CD4-positive, CD25-positive, alpha-beta regulatory T cell (primary cell): ENCODE measurements at regions not wholly inside any gene's neighbourhood (a gene's known extent, or its start where the extent isn't known, plus 50 kb on each side); places are given as distances from the start of the nearest gene placed in this dataset.

Source experiments
- ATAC-seq, 2 donors: fragments of 150-1000 bp; cut with Tn5 transposase; one replicate each; pipeline ENCODE4 v1.10.0; 2021; ENCODE audit warnings: low read depth in 2 of 2, moderate number of reproducible peaks in 2 of 2, moderate library complexity in 1 of 2
- DNase-seq, 3 donors: peaks; one replicate each; pipeline versions ENCODE4 v3.0.0 to v3.0.0-alpha.2; 2012 to 2022; ENCODE audit warnings: mixed read lengths in 1 of 3
- H3K27ac ChIP-seq: one replicate; pipeline ENCODE4 v1.7.0; 2013; ENCODE audit warnings: mild to moderate bottlenecking, low read length; ENCODE audit not compliant: insufficient read depth, poor library complexity, severe bottlenecking
- H3K27me3 ChIP-seq: one replicate; pipeline ENCODE4 v1.7.0; 2013; ENCODE audit warnings: low read length; ENCODE audit not compliant: control insufficient read depth, insufficient read depth
- H3K36me3 ChIP-seq: one replicate; pipeline ENCODE4 v1.7.0; 2013; ENCODE audit warnings: mild to moderate bottlenecking, low read length, moderate library complexity; ENCODE audit not compliant: control insufficient read depth, insufficient read depth
- H3K4me1 ChIP-seq: 2 replicates; pipeline ENCODE4 v1.7.0; 2013; ENCODE audit warnings: mild to moderate bottlenecking, low read length; ENCODE audit not compliant: insufficient read depth, control insufficient read depth, poor library complexity, severe bottlenecking
- H3K4me3 ChIP-seq: one replicate; pipeline ENCODE4 v1.7.0; 2013; ENCODE audit warnings: low read depth, mild to moderate bottlenecking, low read length, moderate library complexity
- H3K9me3 ChIP-seq, 2 experiments: 1 replicate in 1 of 2; 2 replicates in 1 of 2; pipeline ENCODE4 v1.7.0; 2013; ENCODE audit warnings: low read length in 2 of 2, mild to moderate bottlenecking in 1 of 2, moderate library complexity in 1 of 2; ENCODE audit not compliant: control insufficient read depth in 2 of 2
- H3K27ac Mint-ChIP-seq, 3 donors: one replicate each; pipeline ENCODE4 v1.8.0; 2020 to 2022; ENCODE audit warnings: mild to moderate bottlenecking in 3 of 3, mixed read lengths in 3 of 3, moderate library complexity in 2 of 3
- H3K27me3 Mint-ChIP-seq: one replicate; pipeline ENCODE4 v1.8.0; 2022; ENCODE audit warnings: mild to moderate bottlenecking, mixed read lengths
- H3K36me3 Mint-ChIP-seq: one replicate; pipeline ENCODE4 v1.8.0; 2020; ENCODE audit warnings: mixed read lengths
- H3K4me1 Mint-ChIP-seq, 4 donors: one replicate each; pipeline ENCODE4 v1.8.0; 2020 to 2022; ENCODE audit warnings: mixed read lengths in 4 of 4, mild to moderate bottlenecking in 1 of 4
- H3K4me3 Mint-ChIP-seq, 4 donors: one replicate each; pipeline ENCODE4 v1.8.0; 2020 to 2022; ENCODE audit warnings: mild to moderate bottlenecking in 4 of 4, mixed read lengths in 4 of 4, moderate library complexity in 3 of 4
- H3K9me3 Mint-ChIP-seq, 7 donors: one replicate each; pipeline ENCODE4 v1.8.0; 2020 to 2022; ENCODE audit warnings: mixed read lengths in 7 of 7, mild to moderate bottlenecking in 3 of 7, moderate library complexity in 2 of 7

- Mint-ChIP-seq H3K27me3 (peaks cover 8% of the 10 kb centered on the region), H3K4me1 (no peaks in the 10 kb centered on the region), H3K4me3 (no peak overlapping the region), H3K36me3 (no peaks in the 10 kb centered on the region), H3K27ac (no peak overlapping the region), H3K9me3 (peaks cover 0 to 4% (median 0%) of the 10 kb centered on the region in 7 donors)
- DNase-seq (no peak), ATAC-seq (no peak)
- no peak overlapping the region for H3K27ac ChIP-seq
- no peaks in the 10 kb centered on the region for H3K27me3 ChIP-seq
- no peaks in the 10 kb centered on the region for H3K36me3 ChIP-seq
- no peak overlapping the region for H3K4me3 ChIP-seq
- no peaks in the 10 kb centered on the region for H3K9me3 ChIP-seq
- H3K4me1 ChIP-seq, result no peaks in the 10 kb centered on the region
These were observed 174.7 kb upstream of the IL12A start for GRCh38 chr3:159813822-159814531.

DNA sequence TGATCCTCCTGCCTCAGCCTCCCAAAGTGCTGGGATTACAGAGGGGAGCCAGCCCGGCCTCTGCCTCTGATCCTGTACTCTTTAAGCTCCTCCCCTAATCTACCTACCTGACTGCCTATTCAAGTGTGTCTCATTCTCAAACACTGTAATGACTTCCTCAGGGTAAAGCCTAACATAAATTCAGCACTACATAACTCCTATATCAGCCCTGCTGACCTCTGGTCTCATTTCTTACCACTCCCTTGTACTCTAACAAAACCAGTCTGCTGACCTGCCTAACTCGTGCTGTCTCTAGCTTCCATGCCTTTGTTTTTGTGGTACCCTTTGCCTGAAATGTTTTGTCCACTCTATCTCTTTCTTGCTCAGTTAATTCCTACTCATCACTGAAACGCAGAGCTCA lies 172.1 kb upstream of the IL12A start:
- H3K4me3 Mint-ChIP-seq, result no peak overlapping the region
- no peaks in the 10 kb centered on the region for H3K27me3 ChIP-seq
- H3K27me3 Mint-ChIP-seq, result peaks cover 9% of the 10 kb centered on the region
- H3K9me3 ChIP-seq, result no peaks in the 10 kb centered on the region
- no peaks in the 10 kb centered on the region for H3K36me3 ChIP-seq
- H3K4me1 Mint-ChIP-seq, result no peaks in the 10 kb centered on the region
- H3K9me3 Mint-ChIP-seq, result peaks cover 0 to 4% (median 0%) of the 10 kb centered on the region in 7 donors
- no peak for DNase-seq
- H3K27ac ChIP-seq, result no peak overlapping the region
- no peak for ATAC-seq
- H3K4me1 ChIP-seq, result no peaks in the 10 kb centered on the region
- H3K4me3 ChIP-seq, result no peak overlapping the region
- no peaks in the 10 kb centered on the region for H3K36me3 Mint-ChIP-seq
- H3K27ac Mint-ChIP-seq, result no peak overlapping the region

DNA sequence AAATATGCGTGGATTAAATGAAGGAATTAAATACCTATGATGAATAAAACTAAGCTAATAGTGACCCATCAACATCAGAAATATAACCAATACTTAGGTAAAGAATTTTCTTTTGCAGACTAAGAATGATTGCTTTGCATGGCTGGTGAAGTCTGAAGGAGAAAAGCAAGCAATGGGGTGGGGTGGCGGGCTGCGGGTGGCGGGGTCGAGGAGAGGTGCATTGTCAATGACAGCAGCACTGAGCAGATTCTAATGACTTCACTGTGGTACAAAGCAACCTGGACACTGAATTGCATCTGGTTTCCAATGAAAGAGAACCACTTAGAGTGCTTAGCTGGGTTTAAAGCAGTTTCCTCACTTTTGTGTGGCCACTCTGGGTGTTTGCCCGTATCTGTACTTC lies 171.5 kb upstream of the IL12A start:
- H3K36me3 Mint-ChIP-seq, result no peaks in the 10 kb centered on the region
- ATAC-seq (no peak), DNase-seq (no peak)
- H3K27ac ChIP-seq, result no peak overlapping the region
- no peaks in the 10 kb centered on the region for H3K9me3 ChIP-seq
- no peak overlapping the region for H3K4me3 Mint-ChIP-seq
- peaks cover 9% of the 10 kb centered on the region for H3K27me3 Mint-ChIP-seq
- H3K27me3 ChIP-seq, result no peaks in the 10 kb centered on the region
- H3K4me1 Mint-ChIP-seq, result no peaks in the 10 kb centered on the region
- H3K36me3 ChIP-seq, result no peaks in the 10 kb centered on the region
- no peak overlapping the region for H3K27ac Mint-ChIP-seq
- no peak overlapping the region for H3K4me3 ChIP-seq
- H3K9me3 Mint-ChIP-seq, result peaks cover 0 to 4% (median 0%) of the 10 kb centered on the region in 7 donors
- H3K4me1 ChIP-seq, result no peaks in the 10 kb centered on the region

DNA sequence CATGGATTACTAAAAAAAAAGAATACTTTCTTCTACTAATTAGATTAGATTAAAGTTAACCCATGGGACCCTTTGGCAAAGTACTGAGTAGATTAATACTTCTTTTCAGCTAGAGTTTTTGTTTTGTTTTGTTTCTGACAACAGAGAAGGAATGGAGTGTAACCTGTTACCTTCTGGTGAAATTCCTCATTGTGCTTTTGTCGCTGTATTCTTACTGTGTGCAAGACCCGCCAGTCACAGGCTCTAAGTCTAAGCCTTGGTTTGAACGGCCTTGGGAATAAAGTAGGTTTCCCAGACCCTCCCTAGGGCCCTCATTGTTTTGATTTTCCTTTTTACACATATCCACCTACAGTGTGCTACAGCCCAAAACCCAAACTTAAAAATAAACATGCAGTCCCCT lies 171.1 kb upstream of the IL12A start:
- Histone ChIP-seq H3K27ac (no peak overlapping the region), H3K9me3 (no peaks in the 10 kb centered on the region), H3K4me1 (no peaks in the 10 kb centered on the region), H3K4me3 (no peak overlapping the region), H3K36me3 (no peaks in the 10 kb centered on the region), H3K27me3 (no peaks in the 10 kb centered on the region)
- Mint-ChIP-seq H3K27ac (no peak overlapping the region), H3K27me3 (peaks cover 9% of the 10 kb centered on the region), H3K9me3 (peaks cover 0 to 4% (median 0%) of the 10 kb centered on the region in 7 donors), H3K4me1 (no peaks in the 10 kb centered on the region), H3K4me3 (no peak overlapping the region), H3K36me3 (no peaks in the 10 kb centered on the region)
- DNase-seq (no peak), ATAC-seq (no peak)

GRCh38 chr3:159818399-159818798 lies 170.2 kb upstream of the IL12A start:
- H3K36me3 ChIP-seq, result no peaks in the 10 kb centered on the region
- Mint-ChIP-seq H3K9me3 (peaks cover 0 to 4% (median 0%) of the 10 kb centered on the region in 7 donors), H3K27ac (no peak overlapping the region), H3K4me3 (no peak overlapping the region), H3K4me1 (no peaks in the 10 kb centered on the region), H3K27me3 (peaks cover 9% of the 10 kb centered on the region), H3K36me3 (no peaks in the 10 kb centered on the region)
- ATAC-seq, result no peak
- H3K9me3 ChIP-seq, result no peaks in the 10 kb centered on the region
- no peaks in the 10 kb centered on the region for H3K4me1 ChIP-seq
- DNase-seq, result no peak
- H3K27me3 ChIP-seq, result no peaks in the 10 kb centered on the region
- H3K4me3 ChIP-seq, result no peak overlapping the region
- H3K27ac ChIP-seq, result no peak overlapping the region

- no peaks in the 10 kb centered on the region for H3K36me3 Mint-ChIP-seq
- no peak for DNase-seq
- Histone ChIP-seq H3K27ac (no peak overlapping the region), H3K4me1 (no peaks in the 10 kb centered on the region), H3K27me3 (no peaks in the 10 kb centered on the region), H3K36me3 (no peaks in the 10 kb centered on the region), H3K9me3 (no peaks in the 10 kb centered on the region), H3K4me3 (no peak overlapping the region)
- H3K4me3 Mint-ChIP-seq, result no peak overlapping the region
- H3K27me3 Mint-ChIP-seq, result peaks cover 15% of the 10 kb centered on the region
- ATAC-seq, result no peak
- peaks cover 0 to 4% (median 0%) of the 10 kb centered on the region in 7 donors for H3K9me3 Mint-ChIP-seq
- no peaks in the 10 kb centered on the region for H3K4me1 Mint-ChIP-seq
- no peak overlapping the region for H3K27ac Mint-ChIP-seq
These were observed 169.6 kb upstream of the IL12A start for GRCh38 chr3:159818997-159819500.

DNA sequence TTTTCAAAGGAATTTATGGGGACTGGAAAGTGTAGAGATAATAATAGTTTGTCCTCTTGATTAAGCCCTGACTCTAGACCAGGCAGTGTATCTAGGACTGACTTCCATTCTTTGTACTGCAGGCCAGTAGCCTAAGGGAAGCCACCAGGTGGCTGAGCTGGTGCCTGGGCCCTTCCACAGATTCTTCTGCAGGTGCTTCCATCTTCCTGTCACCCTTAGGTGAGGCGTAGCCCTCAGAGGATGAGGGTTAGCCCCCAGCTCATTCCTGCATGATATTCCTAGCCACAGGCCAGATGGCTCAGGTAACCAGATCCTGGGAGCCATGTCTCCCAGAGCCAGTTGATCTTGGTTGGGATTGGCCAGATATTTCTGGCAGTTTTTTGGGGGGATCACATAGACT lies 169.0 kb upstream of the IL12A start:
- Histone ChIP-seq H3K27ac (no peak overlapping the region), H3K4me3 (no peak overlapping the region), H3K9me3 (no peaks in the 10 kb centered on the region), H3K36me3 (no peaks in the 10 kb centered on the region), H3K4me1 (no peaks in the 10 kb centered on the region), H3K27me3 (no peaks in the 10 kb centered on the region)
- Mint-ChIP-seq H3K36me3 (no peaks in the 10 kb centered on the region), H3K27ac (no peak overlapping the region), H3K27me3 (peaks cover 16% of the 10 kb centered on the region), H3K4me1 (no peaks in the 10 kb centered on the region), H3K9me3 (peaks cover 0 to 4% (median 0%) of the 10 kb centered on the region in 7 donors), H3K4me3 (no peak overlapping the region)
- DNase-seq (no peak), ATAC-seq (no peak)

- Histone ChIP-seq H3K4me3 (no peak overlapping the region), H3K9me3 (no peaks in the 10 kb centered on the region), H3K4me1 (no peaks in the 10 kb centered on the region), H3K27ac (no peak overlapping the region), H3K27me3 (no peaks in the 10 kb centered on the region), H3K36me3 (no peaks in the 10 kb centered on the region)
- H3K27ac Mint-ChIP-seq, result no peak overlapping the region
- H3K27me3 Mint-ChIP-seq, result peaks cover 19% of the 10 kb centered on the region
- peaks cover 0 to 4% (median 0%) of the 10 kb centered on the region in 7 donors for H3K9me3 Mint-ChIP-seq
- H3K4me1 Mint-ChIP-seq, result no peaks in the 10 kb centered on the region
- no peaks in the 10 kb centered on the region for H3K36me3 Mint-ChIP-seq
- ATAC-seq (no peak), DNase-seq (no peak)
- no peak overlapping the region for H3K4me3 Mint-ChIP-seq
These were observed 167.5 kb upstream of the IL12A start for GRCh38 chr3:159821110-159821509.
